Caco-2 (cell line): ENCODE measurements at regions not wholly inside any gene's neighbourhood (a gene's known extent, or its start where the extent isn't known, plus 50 kb on each side); places are given as distances from the start of the nearest gene placed in this dataset.

Experiments used
- BruUV-seq: library from RNA; stranded (reverse); fragments of 400-500 nt; replicated peaks from 2 replicates; lab custom pipeline; 2021; lab: Mats Ljungman, UMichigan
- CTCF ChIA-PET: fragments of 300-600 bp; sonication (Branson Sonifier 250); formaldehyde crosslinking; loops from one replicate; lab custom pipeline; 2022; ENCODE audit warnings: antibody characterized with exemption; lab: Charles Lee
- POLR2A ChIA-PET: fragments of 300-600 bp; sonication (Branson Sonifier 250); formaldehyde crosslinking; loops from one replicate; lab custom pipeline; 2022; ENCODE audit warnings: antibody characterized with exemption; lab: Charles Lee
- DNase-seq, 2 experiments: peaks; one replicate each; pipeline versions ENCODE4 v3.0.0 to v3.0.0-alpha.2; 2020 to 2022
- H3K27me3 ChIP-seq: replicated peaks from 2 replicates; pipeline ENCODE4 v1.6.0; 2011; ENCODE audit warnings: low read length; ENCODE audit not compliant: control insufficient read depth, insufficient read depth
- H3K36me3 ChIP-seq: 2 replicates; pipeline ENCODE4 v1.5.1; 2011; ENCODE audit warnings: low read length; ENCODE audit not compliant: control insufficient read depth, insufficient read depth
- H3K4me1 ChIP-seq: fragments of 250-450 bp; sonication (Bioruptor Pico); 2 replicates; pipeline ENCODE4 v1.5.1; 2020; ENCODE audit warnings: mild to moderate bottlenecking
- H3K4me3 ChIP-seq: 2 replicates; pipeline ENCODE4 v1.5.1; 2011; ENCODE audit warnings: low read depth, mild to moderate bottlenecking, control low read depth, low read length
- H3K9me3 ChIP-seq: fragments of 250-450 bp; sonication (Bioruptor Pico); 2 replicates; pipeline ENCODE4 v1.5.1; 2020; ENCODE audit warnings: mild to moderate bottlenecking, moderate library complexity
- H3K27ac Mint-ChIP-seq: one replicate; pipeline ENCODE4 v1.8.0; 2022; ENCODE audit warnings: mixed read lengths; ENCODE audit not compliant: unreplicated experiment
- H3K27me3 Mint-ChIP-seq: one replicate; pipeline ENCODE4 v1.8.0; 2022; ENCODE audit warnings: mixed read lengths; ENCODE audit not compliant: insufficient read depth, unreplicated experiment
- H3K36me3 Mint-ChIP-seq: one replicate; pipeline ENCODE4 v1.8.0; 2022; ENCODE audit warnings: mild to moderate bottlenecking, mixed read lengths; ENCODE audit not compliant: insufficient read depth, unreplicated experiment
- H3K4me1 Mint-ChIP-seq: one replicate; pipeline ENCODE4 v1.8.0; 2022; ENCODE audit warnings: low read depth, mixed read lengths; ENCODE audit not compliant: unreplicated experiment
- H3K4me3 Mint-ChIP-seq: one replicate; pipeline ENCODE4 v1.8.0; 2022; ENCODE audit warnings: mild to moderate bottlenecking, moderate library complexity, mixed read lengths; ENCODE audit not compliant: unreplicated experiment
- H3K9me3 Mint-ChIP-seq: one replicate; pipeline ENCODE4 v1.8.0; 2022; ENCODE audit warnings: mixed read lengths; ENCODE audit not compliant: unreplicated experiment
- CTCF ChIP-seq, 2 experiments: fragments of 200-600 bp in 1 of 2; IDR thresholded peaks; 1 replicate in 1 of 2; 2 replicates in 1 of 2; pipeline versions ENCODE4 v1.5.1 to v1.8.0; 2011 to 2022; ENCODE audit warnings: antibody characterized with exemption in 1 of 2, control low read depth in 1 of 2, inconsistent platforms in 1 of 2, low read depth in 1 of 2, low read length in 1 of 2, mild to moderate bottlenecking in 1 of 2, moderate library complexity in 1 of 2; ENCODE audit not compliant: insufficient read depth in 1 of 2, severe bottlenecking in 1 of 2, unreplicated experiment in 1 of 2
- intact Hi-C: fragments of 100-400 bp; cut with micrococcal nuclease; formaldehyde crosslinking; loops from one replicate; pipeline ENCODE4 v1.10.0; 2022; ENCODE audit not compliant: unreplicated experiment

- no peaks in the 10 kb centered on the region for H3K36me3 ChIP-seq
- no peaks in the 10 kb centered on the region for H3K9me3 ChIP-seq
- ChIA-PET POLR2A (no interaction called here), CTCF (no interaction called here)
- H3K4me3 ChIP-seq = no peak overlapping the region
- no peak for DNase-seq
- no peaks in the 10 kb centered on the region; the same call in 1 of the 2 replicates for H3K27me3 ChIP-seq
- H3K4me3 Mint-ChIP-seq = no peak overlapping the region
- H3K4me1 Mint-ChIP-seq = no peaks in the 10 kb centered on the region
- H3K27me3 Mint-ChIP-seq = peaks cover 9% of the 10 kb centered on the region
- BruUV-seq = no TSS peak
- H3K9me3 Mint-ChIP-seq = no peaks in the 10 kb centered on the region
- intact Hi-C loops = no loop called here
- no peak for TF ChIP-seq CTCF (IDR thresholded peaks at IDR 0.05; ENCODE audit: insufficient read depth in 1 of 2, low read depth in 1 of 2, low read length in 1 of 2, severe bottlenecking in 1 of 2, unreplicated experiment in 1 of 2)
- H3K27ac Mint-ChIP-seq = no peak overlapping the region
- no peaks in the 10 kb centered on the region for H3K4me1 ChIP-seq
- no peaks in the 10 kb centered on the region for H3K36me3 Mint-ChIP-seq
Observed at GRCh38 chr19:32172566-32173160, 172.7 kb upstream of the ZNF507 start.

- Histone ChIP-seq H3K4me1 (no peaks in the 10 kb centered on the region), H3K27me3 (no peaks in the 10 kb centered on the region; the same call in 1 of the 2 replicates), H3K9me3 (no peaks in the 10 kb centered on the region), H3K36me3 (no peaks in the 10 kb centered on the region), H3K4me3 (no peak overlapping the region)
- Mint-ChIP-seq H3K27ac (no peak overlapping the region), H3K9me3 (no peaks in the 10 kb centered on the region), H3K4me3 (no peak overlapping the region), H3K4me1 (no peaks in the 10 kb centered on the region), H3K27me3 (peaks cover 3% of the 10 kb centered on the region), H3K36me3 (no peaks in the 10 kb centered on the region)
- DNase-seq = no peak
- ChIA-PET POLR2A (no interaction called here), CTCF (no interaction called here)
- intact Hi-C loops = no loop called here
- no peak for TF ChIP-seq CTCF (IDR thresholded peaks at IDR 0.05; ENCODE audit: insufficient read depth in 1 of 2, low read depth in 1 of 2, low read length in 1 of 2, severe bottlenecking in 1 of 2, unreplicated experiment in 1 of 2)
- no TSS peak for BruUV-seq
Observed at GRCh38 chr19:32173836-32174235, 171.6 kb upstream of the ZNF507 start.

GRCh38 chr19:32174386-32175113, 170.9 kb upstream of the ZNF507 start:
- CTCF ChIA-PET = no interaction called here
- Mint-ChIP-seq H3K9me3 (no peaks in the 10 kb centered on the region), H3K4me3 (no peak overlapping the region), H3K27ac (no peak overlapping the region), H3K27me3 (no peaks in the 10 kb centered on the region), H3K4me1 (no peaks in the 10 kb centered on the region), H3K36me3 (no peaks in the 10 kb centered on the region)
- no peaks in the 10 kb centered on the region for H3K4me1 ChIP-seq
- H3K27me3 ChIP-seq = no peaks in the 10 kb centered on the region; the same call in 1 of the 2 replicates
- BruUV-seq = no TSS peak
- no peaks in the 10 kb centered on the region for H3K36me3 ChIP-seq
- no peak for TF ChIP-seq CTCF (IDR thresholded peaks at IDR 0.05; ENCODE audit: insufficient read depth in 1 of 2, low read depth in 1 of 2, low read length in 1 of 2, severe bottlenecking in 1 of 2, unreplicated experiment in 1 of 2)
- no peak for DNase-seq
- intact Hi-C loops = no loop called here
- POLR2A ChIA-PET = no interaction called here
- H3K9me3 ChIP-seq = no peaks in the 10 kb centered on the region
- no peak overlapping the region for H3K4me3 ChIP-seq
